Body of pancreas (tissue), 4 donors: ENCODE measurements at regions not wholly inside any gene's neighbourhood (a gene's known extent, or its start where the extent isn't known, plus 50 kb on each side); places are given as distances from the start of the nearest gene placed in this dataset.

ENCODE experiments used
- CTCF ChIP-seq, 7 experiments: fragments of 450-650 bp in 4 of 7; fragments of 200-600 bp in 3 of 7; sonication (generic) in 3 of 7; IDR thresholded peaks; one replicate each; pipeline ENCODE4 v1.5.1; 2016 to 2019; ENCODE audit warnings: antibody characterized with exemption in 7 of 7
- POLR2A ChIP-seq, 3 donors: fragments of 450-650 bp; IDR thresholded peaks; one replicate each; pipeline ENCODE4 v1.6.1; 2016; ENCODE audit warnings: antibody characterized with exemption in 3 of 3, mild to moderate bottlenecking in 2 of 3

DNA sequence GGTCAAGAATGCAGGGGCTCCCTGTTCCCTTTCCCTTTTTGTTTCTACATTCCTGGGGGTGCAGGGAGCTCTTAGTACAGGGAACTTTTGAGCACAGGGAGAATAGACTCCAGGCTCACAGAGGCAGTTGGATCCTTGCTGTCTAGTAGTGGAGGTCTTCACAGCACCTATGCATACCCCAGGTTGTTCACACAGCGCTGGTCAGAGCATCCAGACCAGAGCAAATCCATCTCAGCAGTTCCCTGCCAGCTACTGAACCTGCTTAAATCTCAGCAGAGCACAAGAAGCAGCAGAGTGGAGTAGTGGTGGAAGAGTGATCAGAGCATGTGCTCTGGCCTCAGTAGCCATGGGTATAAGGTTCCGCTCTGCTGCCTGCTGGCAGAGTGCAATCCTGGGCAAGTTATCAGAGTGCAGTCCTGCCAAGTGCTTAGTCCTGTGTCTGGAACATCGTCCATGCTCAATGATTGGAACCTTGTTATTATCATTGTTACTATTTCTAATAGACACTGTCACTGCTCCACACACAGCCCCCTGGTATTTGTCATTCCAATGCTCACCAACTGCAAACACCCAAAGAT lies 220.4 kb downstream of the CBLN1 start:
- no peak for TF ChIP-seq POLR2A (IDR thresholded peaks at IDR 0.05)
- no peak for TF ChIP-seq CTCF (IDR thresholded peaks at IDR 0.05)
